ENCODE measurements at regions not wholly inside any gene's neighbourhood (a gene's known extent, or its start where the extent isn't known, plus 50 kb on each side); places are given as distances from the start of the nearest gene placed in this dataset.
A peak's percentile ranks its signal among the peaks of the same experiment; 100 is the strongest.

GRCh38 chr3:117719316-117719926 is 1009.8 kb downstream of the TUSC7 start:
- H3K27me3 ChIP-seq, result no peaks in the 10 kb centered on the region
- no peak for DNase-seq (ENCODE audit: extremely low spot score in 2 of 2)
- intact Hi-C loops (cut with DNase I), result no loop called here

GRCh38 chr3:117721866-117722265 is 1012.3 kb downstream of the TUSC7 start:
- no peaks in the 10 kb centered on the region for H3K4me1 ChIP-seq
- intact Hi-C loops (cut with DNase I), result no loop called here

More at GRCh38 chr3:117719316-117719926, 1009.8 kb downstream of the TUSC7 start:
- Histone ChIP-seq H3K9me3 (no peaks in the 10 kb centered on the region), H3K27ac (no peak overlapping the region), H3K4me3 (no peak overlapping the region), H3K4me1 (no peaks in the 10 kb centered on the region), H3K36me3 (no peaks in the 10 kb centered on the region)
- TF ChIP-seq CTCF (IDR thresholded peaks at IDR 0.05) (peak in 1 of 3 experiments; percentile 44), POLR2AphosphoS5 (IDR thresholded peaks at IDR 0.05; ENCODE audit: insufficient read depth in 1 of 2, low read depth in 1 of 2) (no peak)

GRCh38 chr3:117722856-117723255 is 1013.3 kb downstream of the TUSC7 start:
- Histone ChIP-seq H3K27ac (no peak overlapping the region), H3K9me3 (no peaks in the 10 kb centered on the region), H3K4me3 (no peak overlapping the region), H3K4me1 (no peaks in the 10 kb centered on the region), H3K36me3 (no peaks in the 10 kb centered on the region), H3K27me3 (no peaks in the 10 kb centered on the region)
- intact Hi-C loops (cut with DNase I), result no loop called here
- DNase-seq (ENCODE audit: extremely low spot score in 2 of 2), result no peak
- TF ChIP-seq POLR2AphosphoS5 (IDR thresholded peaks at IDR 0.05; ENCODE audit: insufficient read depth in 1 of 2, low read depth in 1 of 2) (no peak), POLR2A (IDR thresholded peaks at IDR 0.05) (no peak), CTCF (IDR thresholded peaks at IDR 0.05) (no peak)

More at GRCh38 chr3:117721866-117722265, 1012.3 kb downstream of the TUSC7 start:
- H3K36me3 ChIP-seq, result no peaks in the 10 kb centered on the region
- no peak for DNase-seq (ENCODE audit: extremely low spot score in 2 of 2)
- no peaks in the 10 kb centered on the region for H3K27me3 ChIP-seq
- no peak overlapping the region for H3K27ac ChIP-seq
- H3K4me3 ChIP-seq, result no peak overlapping the region
- no peaks in the 10 kb centered on the region for H3K9me3 ChIP-seq
- TF ChIP-seq CTCF (IDR thresholded peaks at IDR 0.05), result no peak
- no peak for TF ChIP-seq POLR2A (IDR thresholded peaks at IDR 0.05)
- TF ChIP-seq POLR2AphosphoS5 (IDR thresholded peaks at IDR 0.05; ENCODE audit: insufficient read depth in 1 of 2, low read depth in 1 of 2), result no peak

GRCh38 chr3:117723825-117724224 is 1014.2 kb downstream of the TUSC7 start:
- H3K4me3 ChIP-seq, result no peak overlapping the region
- no peaks in the 10 kb centered on the region for H3K36me3 ChIP-seq
- no peaks in the 10 kb centered on the region for H3K4me1 ChIP-seq
- intact Hi-C loops (cut with DNase I), result no loop called here
- H3K9me3 ChIP-seq, result no peaks in the 10 kb centered on the region
- no peak for DNase-seq (ENCODE audit: extremely low spot score in 2 of 2)
- no peak for TF ChIP-seq POLR2A (IDR thresholded peaks at IDR 0.05)
- TF ChIP-seq CTCF (IDR thresholded peaks at IDR 0.05), result no peak
- no peak for TF ChIP-seq POLR2AphosphoS5 (IDR thresholded peaks at IDR 0.05; ENCODE audit: insufficient read depth in 1 of 2, low read depth in 1 of 2)
- no peaks in the 10 kb centered on the region for H3K27me3 ChIP-seq
- H3K27ac ChIP-seq, result no peak overlapping the region

GRCh38 chr3:117725314-117725713 is 1015.7 kb downstream of the TUSC7 start:
- no peaks in the 10 kb centered on the region for H3K4me1 ChIP-seq
- H3K9me3 ChIP-seq, result no peaks in the 10 kb centered on the region
- H3K36me3 ChIP-seq, result no peaks in the 10 kb centered on the region
- DNase-seq (ENCODE audit: extremely low spot score in 2 of 2), result no peak
- intact Hi-C loops (cut with DNase I), result no loop called here
- no peak overlapping the region for H3K27ac ChIP-seq
- TF ChIP-seq POLR2A (IDR thresholded peaks at IDR 0.05), result no peak
- TF ChIP-seq POLR2AphosphoS5 (IDR thresholded peaks at IDR 0.05; ENCODE audit: insufficient read depth in 1 of 2, low read depth in 1 of 2), result no peak
- no peak for TF ChIP-seq CTCF (IDR thresholded peaks at IDR 0.05)
- no peak overlapping the region for H3K4me3 ChIP-seq
- H3K27me3 ChIP-seq, result no peaks in the 10 kb centered on the region
